ENCODE measurements at regions not wholly inside any gene's neighbourhood (a gene's known extent, or its start where the extent isn't known, plus 50 kb on each side); places are given as distances from the start of the nearest gene placed in this dataset.

DNA sequence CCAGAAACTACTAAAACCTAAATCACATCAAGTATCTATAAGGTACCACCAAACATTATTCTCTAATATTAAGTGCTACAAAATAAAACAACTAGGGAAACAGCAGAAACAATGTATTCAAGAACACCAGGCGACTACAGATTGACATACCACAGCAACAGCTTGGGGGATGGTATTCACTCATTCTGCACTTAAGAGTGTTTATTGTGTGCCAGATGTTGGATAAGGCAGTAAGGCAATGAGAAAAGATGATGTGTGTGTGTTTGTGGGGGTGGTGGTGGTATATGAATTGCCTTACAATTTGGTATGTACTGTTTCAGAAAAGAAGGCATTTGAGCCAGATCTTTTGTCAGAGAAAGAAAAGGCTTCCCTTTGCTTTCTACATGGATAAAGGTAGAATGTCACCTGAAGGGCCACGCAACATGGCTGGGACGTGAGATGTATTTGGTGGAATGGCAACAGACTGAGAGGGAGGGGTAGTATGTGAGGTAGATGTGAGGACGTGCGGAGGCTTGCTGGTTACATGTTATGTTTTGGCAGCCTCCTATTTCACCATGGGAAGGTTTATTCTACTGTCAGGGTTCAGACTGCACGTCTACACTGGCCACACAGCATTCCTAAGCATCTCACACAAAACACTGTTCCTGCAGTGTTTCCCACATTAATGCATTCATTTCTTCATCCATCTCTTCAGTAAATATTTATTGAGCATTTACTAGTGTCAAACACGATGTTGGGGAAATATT lies 300.7 kb downstream of the KLF12 start:
- no peak overlapping the region for H3K27ac ChIP-seq (ENCODE audit: low read depth, low read length)
- H2AFZ ChIP-seq (ENCODE audit: low read length, unreplicated experiment), result no peak overlapping the region
- H3K4me3 ChIP-seq (ENCODE audit: low read depth, low read length), result no peak overlapping the region
- H3K4me1 ChIP-seq (ENCODE audit: control insufficient read depth, insufficient read depth, low read length, unreplicated experiment), result peaks cover 9% of the 10 kb centered on the region
- H3K27me3 ChIP-seq (ENCODE audit: insufficient read depth, low read length), result no peaks in the 10 kb centered on the region
- no peaks in the 10 kb centered on the region for H3K79me2 ChIP-seq (ENCODE audit: control insufficient read depth, insufficient read depth, low read length, unreplicated experiment)
- no peaks in the 10 kb centered on the region for H3K36me3 ChIP-seq (ENCODE audit: insufficient read depth, low read length)

DNA sequence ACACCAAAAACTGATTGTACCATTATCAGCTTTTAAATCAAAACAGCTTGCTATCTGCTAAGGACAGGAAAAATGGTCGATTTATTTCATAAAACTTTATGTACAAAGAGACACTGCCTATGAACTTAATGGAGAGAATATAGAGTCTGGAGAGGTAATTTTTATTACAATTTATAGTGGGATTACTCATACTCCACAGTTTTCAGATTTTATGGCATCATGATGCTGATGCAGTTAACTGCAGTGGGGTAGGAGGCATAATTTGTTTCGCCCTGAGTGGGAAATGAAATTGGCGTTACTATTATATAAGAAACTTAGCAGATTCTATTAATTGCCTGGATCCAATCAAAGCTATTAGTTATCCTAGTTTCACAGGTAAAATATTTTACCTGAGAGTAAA lies 301.4 kb downstream of the KLF12 start:
- H3K4me1 ChIP-seq (ENCODE audit: control insufficient read depth, insufficient read depth, low read length, unreplicated experiment), result peaks cover 9% of the 10 kb centered on the region
- H3K27me3 ChIP-seq (ENCODE audit: insufficient read depth, low read length), result no peaks in the 10 kb centered on the region
- no peak overlapping the region for H3K27ac ChIP-seq (ENCODE audit: low read depth, low read length)
- H3K79me2 ChIP-seq (ENCODE audit: control insufficient read depth, insufficient read depth, low read length, unreplicated experiment), result no peaks in the 10 kb centered on the region
- no peaks in the 10 kb centered on the region for H3K36me3 ChIP-seq (ENCODE audit: insufficient read depth, low read length)
- H3K4me3 ChIP-seq (ENCODE audit: low read depth, low read length), result no peak overlapping the region
- no peak overlapping the region for H2AFZ ChIP-seq (ENCODE audit: low read length, unreplicated experiment)

DNA sequence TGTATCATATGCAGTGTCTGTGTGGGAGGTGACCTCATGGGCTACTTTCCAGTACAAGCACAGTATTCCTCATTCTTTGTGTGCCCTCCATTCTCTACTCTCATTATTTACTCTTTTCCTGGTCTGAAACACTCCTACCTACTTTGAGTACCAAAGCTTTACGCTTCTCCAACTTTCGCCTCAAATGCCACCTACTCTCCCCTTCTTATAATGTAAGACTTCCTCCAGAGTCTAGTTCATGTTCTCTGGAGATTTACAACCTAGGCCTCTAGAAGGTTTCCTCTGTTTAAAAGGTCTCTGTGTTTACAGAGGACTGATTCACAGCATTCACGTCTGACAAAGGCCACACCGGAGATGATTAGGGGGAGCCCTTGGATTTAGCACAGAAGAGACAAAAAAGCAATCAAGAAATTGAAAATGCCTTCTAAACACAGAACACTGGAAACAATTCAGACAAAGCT lies 302.0 kb downstream of the KLF12 start:
- H3K4me3 ChIP-seq (ENCODE audit: low read depth, low read length), result no peak overlapping the region
- no peak overlapping the region for H3K27ac ChIP-seq (ENCODE audit: low read depth, low read length)
- H2AFZ ChIP-seq (ENCODE audit: low read length, unreplicated experiment), result no peak overlapping the region
- no peaks in the 10 kb centered on the region for H3K27me3 ChIP-seq (ENCODE audit: insufficient read depth, low read length)
- no peaks in the 10 kb centered on the region for H3K79me2 ChIP-seq (ENCODE audit: control insufficient read depth, insufficient read depth, low read length, unreplicated experiment)
- no peaks in the 10 kb centered on the region for H3K36me3 ChIP-seq (ENCODE audit: insufficient read depth, low read length)
- H3K4me1 ChIP-seq (ENCODE audit: control insufficient read depth, insufficient read depth, low read length, unreplicated experiment), result peaks cover 9% of the 10 kb centered on the region

DNA sequence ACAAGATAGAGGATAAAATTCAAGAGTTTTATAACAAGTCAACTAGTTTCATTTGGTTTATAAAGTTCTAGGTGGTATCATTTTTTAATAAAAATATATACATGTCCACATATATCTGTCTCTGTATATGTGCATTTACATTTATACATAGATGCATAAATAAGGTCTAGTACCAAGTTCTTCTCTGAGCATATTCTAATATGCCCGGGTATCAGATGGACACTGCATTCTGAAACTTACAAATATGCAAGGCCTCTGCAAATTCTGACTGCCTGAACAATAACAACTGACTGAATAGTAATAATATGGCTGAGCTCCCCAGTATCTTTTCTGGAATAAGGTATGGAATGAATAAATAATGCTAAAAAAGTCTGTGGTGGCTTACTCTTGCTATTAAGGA lies 304.8 kb downstream of the KLF12 start:
- Histone ChIP-seq H3K27ac (ENCODE audit: low read depth, low read length) (no peak overlapping the region), H2AFZ (ENCODE audit: low read length, unreplicated experiment) (no peak overlapping the region), H3K27me3 (ENCODE audit: insufficient read depth, low read length) (no peaks in the 10 kb centered on the region), H3K4me1 (ENCODE audit: control insufficient read depth, insufficient read depth, low read length, unreplicated experiment) (peaks cover 4% of the 10 kb centered on the region), H3K79me2 (ENCODE audit: control insufficient read depth, insufficient read depth, low read length, unreplicated experiment) (no peaks in the 10 kb centered on the region), H3K4me3 (ENCODE audit: low read depth, low read length) (no peak overlapping the region), H3K36me3 (ENCODE audit: insufficient read depth, low read length) (no peaks in the 10 kb centered on the region)

DNA sequence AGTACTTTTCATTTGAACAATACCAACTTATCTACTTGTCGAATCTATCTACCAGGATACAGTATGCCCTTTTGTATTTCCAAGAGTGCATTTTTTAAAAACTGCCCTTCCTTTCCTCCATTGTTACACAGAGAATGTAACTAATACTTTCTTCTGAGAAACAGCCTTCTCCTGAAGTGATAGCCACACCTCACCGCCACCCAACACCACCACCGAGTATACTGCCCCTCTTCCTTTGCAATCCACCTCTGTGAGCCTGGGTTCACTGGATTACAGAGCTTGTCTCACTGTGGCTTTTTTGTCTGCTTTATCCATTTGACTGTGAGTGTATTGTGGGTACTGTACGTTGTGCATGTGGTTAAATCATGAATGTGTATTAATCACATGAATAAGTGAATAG lies 305.4 kb downstream of the KLF12 start:
- H3K4me3 ChIP-seq (ENCODE audit: low read depth, low read length), result no peak overlapping the region
- no peak overlapping the region for H2AFZ ChIP-seq (ENCODE audit: low read length, unreplicated experiment)
- no peak overlapping the region for H3K27ac ChIP-seq (ENCODE audit: low read depth, low read length)
- peaks cover 4% of the 10 kb centered on the region for H3K4me1 ChIP-seq (ENCODE audit: control insufficient read depth, insufficient read depth, low read length, unreplicated experiment)
- H3K36me3 ChIP-seq (ENCODE audit: insufficient read depth, low read length), result no peaks in the 10 kb centered on the region
- no peaks in the 10 kb centered on the region for H3K27me3 ChIP-seq (ENCODE audit: insufficient read depth, low read length)
- H3K79me2 ChIP-seq (ENCODE audit: control insufficient read depth, insufficient read depth, low read length, unreplicated experiment), result no peaks in the 10 kb centered on the region

DNA sequence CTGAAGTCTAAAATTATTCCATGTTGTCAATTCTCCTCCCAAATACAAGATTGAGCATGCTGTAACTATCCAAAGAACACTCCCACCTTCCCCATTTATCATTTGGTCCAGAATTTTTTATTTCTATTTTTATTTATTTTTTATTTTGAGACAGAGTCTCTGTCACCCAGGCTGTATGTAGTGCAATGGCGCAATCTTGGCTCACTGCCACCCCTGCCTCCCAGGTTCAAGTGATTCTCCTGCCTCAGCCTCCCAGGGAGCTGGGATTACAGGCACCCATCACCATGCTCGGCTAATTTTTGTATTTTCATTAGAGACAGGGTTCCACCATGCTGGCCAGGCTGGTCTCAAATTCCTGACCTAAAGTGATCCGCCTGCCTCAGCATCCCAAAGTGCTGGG lies 306.8 kb downstream of the KLF12 start:
- peaks cover 4% of the 10 kb centered on the region for H3K4me1 ChIP-seq (ENCODE audit: control insufficient read depth, insufficient read depth, low read length, unreplicated experiment)
- H3K27me3 ChIP-seq (ENCODE audit: insufficient read depth, low read length), result no peaks in the 10 kb centered on the region
- H3K79me2 ChIP-seq (ENCODE audit: control insufficient read depth, insufficient read depth, low read length, unreplicated experiment), result no peaks in the 10 kb centered on the region
- H3K36me3 ChIP-seq (ENCODE audit: insufficient read depth, low read length), result no peaks in the 10 kb centered on the region
- H3K4me3 ChIP-seq (ENCODE audit: low read depth, low read length), result no peak overlapping the region
- no peak overlapping the region for H2AFZ ChIP-seq (ENCODE audit: low read length, unreplicated experiment)
- H3K27ac ChIP-seq (ENCODE audit: low read depth, low read length), result no peak overlapping the region

DNA sequence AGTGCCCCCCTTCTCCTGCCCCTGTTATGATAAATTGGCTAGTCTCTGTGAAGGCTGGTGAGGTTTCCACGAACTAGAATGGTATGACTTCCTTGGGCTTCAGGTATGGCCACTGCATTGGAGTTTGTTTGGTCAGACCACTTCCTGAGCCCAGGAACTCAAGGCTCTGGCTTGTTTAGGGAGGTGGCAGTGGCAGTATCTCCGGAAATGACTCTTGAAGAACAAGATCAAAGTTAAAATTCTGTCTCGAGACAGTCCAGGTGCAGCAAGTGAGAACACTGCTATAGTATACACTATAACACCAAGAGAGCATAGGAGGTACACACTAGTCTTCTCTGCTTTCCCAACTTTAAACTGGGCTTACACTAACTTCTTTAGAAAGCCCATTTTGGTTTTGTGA lies 309.1 kb downstream of the KLF12 start:
- H3K36me3 ChIP-seq (ENCODE audit: insufficient read depth, low read length), result no peaks in the 10 kb centered on the region
- no peaks in the 10 kb centered on the region for H3K27me3 ChIP-seq (ENCODE audit: insufficient read depth, low read length)
- H3K27ac ChIP-seq (ENCODE audit: low read depth, low read length), result no peak overlapping the region
- no peak overlapping the region for H3K4me3 ChIP-seq (ENCODE audit: low read depth, low read length)
- H3K4me1 ChIP-seq (ENCODE audit: control insufficient read depth, insufficient read depth, low read length, unreplicated experiment), result no peaks in the 10 kb centered on the region
- H3K79me2 ChIP-seq (ENCODE audit: control insufficient read depth, insufficient read depth, low read length, unreplicated experiment), result no peaks in the 10 kb centered on the region
- no peak overlapping the region for H2AFZ ChIP-seq (ENCODE audit: low read length, unreplicated experiment)

DNA sequence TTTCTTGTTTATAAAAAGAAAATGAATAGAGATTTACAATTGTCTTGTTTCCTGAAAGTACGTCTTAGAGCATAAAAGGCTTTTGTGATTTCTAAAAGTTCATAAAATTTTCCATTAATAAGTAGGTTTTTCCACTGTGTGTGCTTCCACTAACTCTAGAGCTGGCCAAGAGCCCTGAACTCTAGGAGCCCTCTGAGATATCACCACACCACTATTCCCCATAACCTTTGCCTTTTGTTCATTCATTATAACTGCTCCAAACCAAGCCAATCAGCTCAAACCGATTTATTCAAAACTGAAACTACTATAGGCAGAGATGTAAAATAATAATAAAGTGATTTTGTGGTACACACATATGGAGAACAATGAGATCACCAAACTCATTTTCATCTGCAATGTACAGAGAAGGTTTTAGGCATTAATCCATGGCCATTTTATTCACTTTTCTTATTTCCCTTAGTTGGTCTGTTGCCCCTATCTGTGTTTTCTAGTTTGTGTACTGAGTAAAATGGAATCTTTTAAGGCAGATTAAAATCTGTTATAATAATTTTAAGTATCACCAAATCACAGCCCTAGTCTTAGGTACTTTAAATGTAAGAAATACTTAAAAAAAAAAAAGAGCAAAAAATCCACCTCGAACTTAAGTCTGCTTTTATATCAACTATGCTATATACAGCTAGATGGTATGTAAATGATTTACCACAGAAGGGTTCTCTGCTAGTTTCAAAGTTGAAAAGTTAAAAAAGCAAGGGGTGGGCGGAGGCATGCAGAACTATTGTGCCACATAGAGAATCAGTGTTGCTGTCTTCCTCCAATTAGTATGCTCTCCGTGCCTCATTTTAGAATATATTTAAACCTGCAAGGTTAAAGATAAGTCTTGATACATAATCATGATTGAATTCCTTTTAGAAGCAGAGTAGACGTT lies 311.3 kb downstream of the KLF12 start:
- Histone ChIP-seq H3K4me1 (ENCODE audit: control insufficient read depth, insufficient read depth, low read length, unreplicated experiment) (no peaks in the 10 kb centered on the region), H2AFZ (ENCODE audit: low read length, unreplicated experiment) (no peak overlapping the region), H3K79me2 (ENCODE audit: control insufficient read depth, insufficient read depth, low read length, unreplicated experiment) (no peaks in the 10 kb centered on the region)

DNA sequence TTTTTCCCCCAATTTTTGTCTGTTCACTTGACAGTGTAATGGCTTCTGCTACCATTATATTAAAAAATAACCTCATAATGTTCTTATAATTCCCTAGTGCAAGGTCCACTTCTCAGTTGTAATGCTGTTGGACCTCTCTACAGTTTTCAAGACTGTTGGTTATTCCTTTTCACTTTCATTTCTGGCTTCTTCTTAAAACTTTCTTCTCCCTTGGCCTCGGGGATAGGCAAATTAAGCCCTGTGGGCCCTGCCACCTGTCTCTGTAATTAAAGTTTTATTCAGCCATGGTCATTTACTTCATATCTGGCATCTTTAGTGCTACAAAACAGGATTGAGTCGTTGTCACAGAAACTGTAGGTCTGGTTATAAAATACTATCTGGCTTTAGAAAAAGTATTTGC lies 313.5 kb downstream of the KLF12 start:
- Histone ChIP-seq H3K4me3 (ENCODE audit: low read depth, low read length) (no peak overlapping the region), H3K27me3 (ENCODE audit: insufficient read depth, low read length) (no peaks in the 10 kb centered on the region), H3K27ac (ENCODE audit: low read depth, low read length) (no peak overlapping the region), H3K4me1 (ENCODE audit: control insufficient read depth, insufficient read depth, low read length, unreplicated experiment) (no peaks in the 10 kb centered on the region), H3K79me2 (ENCODE audit: control insufficient read depth, insufficient read depth, low read length, unreplicated experiment) (no peaks in the 10 kb centered on the region), H2AFZ (ENCODE audit: low read length, unreplicated experiment) (no peak overlapping the region), H3K36me3 (ENCODE audit: insufficient read depth, low read length) (no peaks in the 10 kb centered on the region)

More for the DNA sequence above, 311.3 kb downstream of the KLF12 start:
- Histone ChIP-seq H3K36me3 (ENCODE audit: insufficient read depth, low read length) (no peaks in the 10 kb centered on the region), H3K4me3 (ENCODE audit: low read depth, low read length) (no peak overlapping the region), H3K27me3 (ENCODE audit: insufficient read depth, low read length) (no peaks in the 10 kb centered on the region), H3K27ac (ENCODE audit: low read depth, low read length) (no peak overlapping the region)

DNA sequence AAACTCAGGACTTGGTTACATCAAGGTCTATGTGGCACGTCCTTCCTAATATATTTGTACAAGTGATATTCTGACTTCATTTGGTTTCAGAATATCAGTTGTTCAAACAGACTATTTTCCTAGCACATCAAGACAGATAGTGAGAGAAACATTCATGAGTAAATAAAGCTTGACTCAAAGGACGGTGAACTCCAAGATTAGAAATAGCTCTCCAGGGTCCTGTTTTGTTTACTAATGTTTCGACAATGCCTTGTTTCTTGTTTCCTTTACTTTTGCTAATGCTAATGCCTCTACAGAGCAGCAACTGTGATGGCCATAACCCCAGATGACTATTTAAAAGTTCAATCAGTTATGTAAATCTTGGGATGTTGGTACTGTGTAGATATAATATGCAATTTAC lies 313.9 kb downstream of the KLF12 start:
- H3K36me3 ChIP-seq (ENCODE audit: insufficient read depth, low read length), result no peaks in the 10 kb centered on the region
- no peaks in the 10 kb centered on the region for H3K79me2 ChIP-seq (ENCODE audit: control insufficient read depth, insufficient read depth, low read length, unreplicated experiment)
- no peaks in the 10 kb centered on the region for H3K4me1 ChIP-seq (ENCODE audit: control insufficient read depth, insufficient read depth, low read length, unreplicated experiment)
- no peak overlapping the region for H3K4me3 ChIP-seq (ENCODE audit: low read depth, low read length)
- H3K27me3 ChIP-seq (ENCODE audit: insufficient read depth, low read length), result no peaks in the 10 kb centered on the region
- no peak overlapping the region for H3K27ac ChIP-seq (ENCODE audit: low read depth, low read length)
- no peak overlapping the region for H2AFZ ChIP-seq (ENCODE audit: low read length, unreplicated experiment)

DNA sequence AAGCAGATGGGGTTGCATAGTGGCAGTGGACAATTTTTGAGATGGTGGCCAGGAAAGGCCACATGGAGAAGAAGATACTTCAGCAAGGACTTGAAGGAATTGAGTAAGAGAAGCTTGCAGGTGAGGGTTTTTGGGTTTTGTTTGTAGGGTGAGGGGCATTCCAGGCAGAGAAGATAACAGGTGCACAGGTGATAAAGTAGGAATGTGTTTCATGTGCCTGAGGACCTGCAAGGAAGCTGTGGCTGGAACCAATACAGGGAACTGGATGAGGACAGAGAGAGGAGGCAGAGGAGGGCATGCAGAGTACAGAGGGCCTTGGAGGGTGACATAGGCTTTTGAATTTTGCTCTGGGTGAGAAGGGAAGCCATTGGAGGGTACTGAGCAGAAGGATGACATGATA lies 314.5 kb downstream of the KLF12 start:
- Histone ChIP-seq H3K79me2 (ENCODE audit: control insufficient read depth, insufficient read depth, low read length, unreplicated experiment) (no peaks in the 10 kb centered on the region), H3K36me3 (ENCODE audit: insufficient read depth, low read length) (no peaks in the 10 kb centered on the region), H3K27ac (ENCODE audit: low read depth, low read length) (no peak overlapping the region)

More for the DNA sequence above, 314.5 kb downstream of the KLF12 start:
- no peaks in the 10 kb centered on the region for H3K27me3 ChIP-seq (ENCODE audit: insufficient read depth, low read length)
- no peak overlapping the region for H3K4me3 ChIP-seq (ENCODE audit: low read depth, low read length)
- no peaks in the 10 kb centered on the region for H3K4me1 ChIP-seq (ENCODE audit: control insufficient read depth, insufficient read depth, low read length, unreplicated experiment)
- no peak overlapping the region for H2AFZ ChIP-seq (ENCODE audit: low read length, unreplicated experiment)
